Nephron (organoid): ENCODE measurements at regions not wholly inside any gene's neighbourhood (a gene's known extent, or its start where the extent isn't known, plus 50 kb on each side); places are given as distances from the start of the nearest gene placed in this dataset.

Source experiments
- H3K27ac Mint-ChIP-seq, 3 experiments: 2 replicates each; pipeline ENCODE4 v1.8.0; 2020; ENCODE audit warnings: mixed read lengths in 3 of 3, mild to moderate bottlenecking in 2 of 3, moderate library complexity in 1 of 3
- H3K27me3 Mint-ChIP-seq: 2 replicates; pipeline ENCODE4 v1.8.0; 2021; ENCODE audit warnings: low read depth, mild to moderate bottlenecking, moderate library complexity, mixed read lengths
- H3K36me3 Mint-ChIP-seq: 2 replicates; pipeline ENCODE4 v1.8.0; 2020; ENCODE audit warnings: low read depth, mixed read lengths
- H3K4me1 Mint-ChIP-seq: 2 replicates; pipeline ENCODE4 v1.8.0; 2020; ENCODE audit warnings: mixed read lengths
- H3K4me3 Mint-ChIP-seq, 3 experiments: 2 replicates each; pipeline ENCODE4 v1.8.0; 2020; ENCODE audit warnings: mild to moderate bottlenecking in 3 of 3, mixed read lengths in 3 of 3, moderate library complexity in 2 of 3
- H3K9me3 Mint-ChIP-seq: 2 replicates; pipeline ENCODE4 v1.8.0; 2020; ENCODE audit warnings: mixed read lengths
- TF ChIP-seq, protein P1 (sequence below), 3 experiments: fragments of 200-600 bp; sonication (generic); IDR thresholded peaks; one replicate each; pipeline ENCODE4 v1.5.0; 2021; ENCODE audit warnings: antibody characterized with exemption in 3 of 3; ENCODE audit not compliant: unreplicated experiment in 3 of 3

DNA sequence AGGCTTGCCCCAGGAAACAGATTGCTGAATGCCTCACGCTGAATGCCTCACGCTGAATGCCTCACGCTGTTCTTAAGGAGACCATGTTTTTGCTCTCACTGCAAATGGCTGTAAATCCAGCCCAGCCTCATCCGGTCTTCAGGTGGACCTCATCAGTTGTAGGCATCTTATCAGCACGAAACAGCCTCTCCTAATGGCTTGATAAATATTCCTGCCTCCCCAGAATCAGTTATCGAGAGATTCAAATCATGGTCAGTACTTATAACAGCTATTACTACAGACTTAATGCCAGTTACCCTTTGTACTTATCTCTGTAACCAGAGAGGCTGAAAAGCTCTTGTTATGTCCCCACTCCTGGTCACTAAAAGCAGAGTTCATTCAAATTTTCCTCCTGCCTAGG lies 290.6 kb downstream of the FZD1 start:
- H3K4me3 Mint-ChIP-seq = no peak overlapping the region
- TF ChIP-seq, protein P1, sequence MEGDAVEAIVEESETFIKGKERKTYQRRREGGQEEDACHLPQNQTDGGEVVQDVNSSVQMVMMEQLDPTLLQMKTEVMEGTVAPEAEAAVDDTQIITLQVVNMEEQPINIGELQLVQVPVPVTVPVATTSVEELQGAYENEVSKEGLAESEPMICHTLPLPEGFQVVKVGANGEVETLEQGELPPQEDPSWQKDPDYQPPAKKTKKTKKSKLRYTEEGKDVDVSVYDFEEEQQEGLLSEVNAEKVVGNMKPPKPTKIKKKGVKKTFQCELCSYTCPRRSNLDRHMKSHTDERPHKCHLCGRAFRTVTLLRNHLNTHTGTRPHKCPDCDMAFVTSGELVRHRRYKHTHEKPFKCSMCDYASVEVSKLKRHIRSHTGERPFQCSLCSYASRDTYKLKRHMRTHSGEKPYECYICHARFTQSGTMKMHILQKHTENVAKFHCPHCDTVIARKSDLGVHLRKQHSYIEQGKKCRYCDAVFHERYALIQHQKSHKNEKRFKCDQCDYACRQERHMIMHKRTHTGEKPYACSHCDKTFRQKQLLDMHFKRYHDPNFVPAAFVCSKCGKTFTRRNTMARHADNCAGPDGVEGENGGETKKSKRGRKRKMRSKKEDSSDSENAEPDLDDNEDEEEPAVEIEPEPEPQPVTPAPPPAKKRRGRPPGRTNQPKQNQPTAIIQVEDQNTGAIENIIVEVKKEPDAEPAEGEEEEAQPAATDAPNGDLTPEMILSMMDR (IDR thresholded peaks at IDR 0.05; ENCODE audit: unreplicated experiment in 3 of 3) = no peak
- H3K4me1 Mint-ChIP-seq = peaks cover 16% of the 10 kb centered on the region
- no peaks in the 10 kb centered on the region for H3K27me3 Mint-ChIP-seq
- no peaks in the 10 kb centered on the region for H3K9me3 Mint-ChIP-seq
- H3K27ac Mint-ChIP-seq = peak overlapping the region in 1 of 3 experiments; percentile 13
- no peaks in the 10 kb centered on the region for H3K36me3 Mint-ChIP-seq

DNA sequence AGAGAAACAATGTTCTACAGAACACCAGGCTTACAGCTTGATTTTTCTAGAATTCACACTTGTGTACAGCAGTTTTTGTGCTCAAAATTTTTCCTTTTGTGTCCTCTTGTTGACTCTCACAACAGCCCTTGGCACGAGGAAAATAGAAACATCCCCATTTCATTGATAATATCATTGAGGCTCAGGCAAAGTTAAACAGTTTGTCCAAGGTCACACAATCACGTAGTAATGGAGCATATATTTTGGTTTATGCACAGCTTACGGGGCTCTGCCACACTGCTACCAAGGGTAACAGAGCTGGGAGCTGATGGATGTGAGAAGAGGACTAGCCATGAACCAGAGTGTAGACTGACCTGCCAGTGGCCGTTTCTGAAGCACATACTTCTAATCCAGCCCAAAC lies 292.0 kb downstream of the FZD1 start:
- no peak overlapping the region for H3K4me3 Mint-ChIP-seq

GRCh38 chr7:91556956-91557650 lies 292.9 kb downstream of the FZD1 start:
- TF ChIP-seq, protein P1 (IDR thresholded peaks at IDR 0.05; ENCODE audit: unreplicated experiment in 3 of 3) = no peak
- no peaks in the 10 kb centered on the region for H3K27me3 Mint-ChIP-seq

More for the DNA sequence above, 292.0 kb downstream of the FZD1 start:
- no peak overlapping the region for H3K27ac Mint-ChIP-seq
- H3K36me3 Mint-ChIP-seq = no peaks in the 10 kb centered on the region
- H3K27me3 Mint-ChIP-seq = no peaks in the 10 kb centered on the region
- TF ChIP-seq, protein P1 (IDR thresholded peaks at IDR 0.05; ENCODE audit: unreplicated experiment in 3 of 3) = no peak
- no peaks in the 10 kb centered on the region for H3K9me3 Mint-ChIP-seq
- peaks cover 13% of the 10 kb centered on the region for H3K4me1 Mint-ChIP-seq

DNA sequence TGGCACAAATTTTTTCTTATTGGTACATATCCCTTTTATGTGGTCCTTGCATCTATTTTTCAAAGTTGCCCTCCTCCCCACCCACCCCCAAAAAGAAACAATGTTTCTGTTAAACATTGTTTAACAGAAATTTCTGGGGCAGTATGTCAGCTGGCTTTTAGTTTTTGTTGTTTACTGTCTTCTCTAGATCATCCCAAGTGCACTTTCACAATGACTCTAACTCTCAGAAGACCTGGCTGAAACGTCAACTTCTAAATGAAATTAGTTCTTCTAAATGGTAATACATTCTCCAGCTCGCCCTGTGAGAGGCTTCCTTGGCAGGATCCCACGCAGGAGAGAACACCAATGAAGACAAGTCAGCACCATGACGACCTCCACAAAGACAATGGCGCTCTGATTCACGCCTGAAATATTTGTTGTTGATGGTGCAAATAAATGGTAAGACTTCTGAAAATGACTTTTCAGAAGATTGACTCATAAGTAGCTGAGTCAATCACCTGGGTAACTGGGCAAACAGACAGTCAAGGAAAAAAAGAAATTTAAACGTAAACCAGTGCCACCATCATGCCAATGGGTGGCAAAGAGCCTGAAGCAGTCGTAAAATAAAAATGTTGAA lies 293.7 kb downstream of the FZD1 start:
- peaks cover 10% of the 10 kb centered on the region for H3K4me1 Mint-ChIP-seq
- TF ChIP-seq, protein P1 (IDR thresholded peaks at IDR 0.05; ENCODE audit: unreplicated experiment in 3 of 3) = no peak
- H3K9me3 Mint-ChIP-seq = no peaks in the 10 kb centered on the region
- no peaks in the 10 kb centered on the region for H3K27me3 Mint-ChIP-seq
- no peak overlapping the region for H3K27ac Mint-ChIP-seq
- H3K4me3 Mint-ChIP-seq = no peak overlapping the region
- H3K36me3 Mint-ChIP-seq = no peaks in the 10 kb centered on the region

More at GRCh38 chr7:91556956-91557650, 292.9 kb downstream of the FZD1 start:
- Mint-ChIP-seq H3K4me1 (peaks cover 10% of the 10 kb centered on the region), H3K4me3 (no peak overlapping the region), H3K9me3 (no peaks in the 10 kb centered on the region), H3K27ac (no peak overlapping the region), H3K36me3 (no peaks in the 10 kb centered on the region)

DNA sequence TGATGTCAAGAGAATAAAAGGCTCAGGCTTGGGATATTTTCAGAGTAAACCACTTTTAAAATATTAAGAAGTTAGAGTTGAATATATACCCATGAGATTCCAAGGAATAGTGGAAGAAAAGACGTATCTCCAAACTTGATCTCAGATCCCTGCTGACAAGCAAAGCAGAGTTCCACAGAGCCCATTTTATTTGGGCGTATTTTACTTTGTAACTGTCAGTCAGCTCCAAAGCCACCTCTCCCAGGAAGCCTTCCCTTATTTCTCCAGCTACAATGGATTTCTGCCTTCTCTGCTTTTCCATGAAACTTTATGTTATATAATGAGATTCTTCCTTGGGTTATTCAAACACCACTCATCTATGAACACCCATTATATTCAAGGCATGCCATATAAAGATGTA lies 295.7 kb downstream of the FZD1 start:
- no peak overlapping the region for H3K27ac Mint-ChIP-seq
- H3K9me3 Mint-ChIP-seq = no peaks in the 10 kb centered on the region
- no peaks in the 10 kb centered on the region for H3K27me3 Mint-ChIP-seq
- H3K36me3 Mint-ChIP-seq = no peaks in the 10 kb centered on the region
- peaks cover 10% of the 10 kb centered on the region for H3K4me1 Mint-ChIP-seq
- H3K4me3 Mint-ChIP-seq = no peak overlapping the region
- TF ChIP-seq, protein P1 (IDR thresholded peaks at IDR 0.05; ENCODE audit: unreplicated experiment in 3 of 3) = no peak

GRCh38 chr7:91564101-91564500 lies 299.9 kb downstream of the FZD1 start:
- Mint-ChIP-seq H3K9me3 (no peaks in the 10 kb centered on the region), H3K4me3 (no peak overlapping the region), H3K36me3 (no peaks in the 10 kb centered on the region), H3K4me1 (peaks cover 31% of the 10 kb centered on the region), H3K27ac (peak overlapping the region in 2 of 3 experiments; percentile 15 to 91), H3K27me3 (peaks cover 3% of the 10 kb centered on the region)
- TF ChIP-seq, protein P1 (IDR thresholded peaks at IDR 0.05; ENCODE audit: unreplicated experiment in 3 of 3) = no peak
